Endodermal cell (in vitro differentiated cells): ENCODE measurements at regions not wholly inside any gene's neighbourhood (a gene's known extent, or its start where the extent isn't known, plus 50 kb on each side); places are given as distances from the start of the nearest gene placed in this dataset.

ENCODE experiments used
- DNase-seq: peaks from one replicate; pipeline ENCODE4 v3.0.0-alpha.2; 2017
- H3K27ac ChIP-seq: 2 replicates; pipeline ENCODE4 v1.5.1; 2013; ENCODE audit warnings: mild to moderate bottlenecking, low read depth, low read length, moderate library complexity
- H3K27me3 ChIP-seq: 2 replicates; pipeline ENCODE4 v1.6.1; 2013; ENCODE audit warnings: mild to moderate bottlenecking, low read length, moderate library complexity; ENCODE audit not compliant: insufficient read depth, control insufficient read depth, poor library complexity, severe bottlenecking
- H3K36me3 ChIP-seq: 2 replicates; pipeline ENCODE4 v1.7.0; 2013; ENCODE audit warnings: mild to moderate bottlenecking, low read length, moderate library complexity; ENCODE audit not compliant: control insufficient read depth, insufficient read depth
- H3K4me1 ChIP-seq: one replicate; pipeline ENCODE4 v1.7.0; 2013; ENCODE audit warnings: low read length; ENCODE audit not compliant: control insufficient read depth, insufficient read depth
- H3K4me3 ChIP-seq: 2 replicates; pipeline ENCODE4 v1.5.1; 2013; ENCODE audit warnings: mild to moderate bottlenecking, low read length, moderate library complexity
- H3K9ac ChIP-seq: 2 replicates; pipeline ENCODE4 v1.6.1; 2013; ENCODE audit warnings: mild to moderate bottlenecking, low read length, moderate library complexity; ENCODE audit not compliant: poor library complexity, severe bottlenecking; ENCODE audit errors: extremely low read depth
- H3K9me3 ChIP-seq: 2 replicates; pipeline ENCODE4 v1.6.1; 2013; ENCODE audit warnings: mild to moderate bottlenecking, low read length, moderate library complexity; ENCODE audit not compliant: control insufficient read depth
- H3K27ac Mint-ChIP-seq: 2 replicates; pipeline ENCODE4 v1.8.0; 2020; ENCODE audit warnings: mixed read lengths
- H3K27me3 Mint-ChIP-seq: 2 replicates; pipeline ENCODE4 v1.8.0; 2021; ENCODE audit warnings: mild to moderate bottlenecking, mixed read lengths; ENCODE audit not compliant: insufficient read depth
- H3K36me3 Mint-ChIP-seq: 2 replicates; pipeline ENCODE4 v1.8.0; 2020; ENCODE audit warnings: low read depth, mixed read lengths
- H3K4me1 Mint-ChIP-seq: 2 replicates; pipeline ENCODE4 v1.8.0; 2020; ENCODE audit warnings: mixed read lengths
- H3K4me3 Mint-ChIP-seq: 2 replicates; pipeline ENCODE4 v1.8.0; 2020; ENCODE audit warnings: mild to moderate bottlenecking, moderate library complexity, mixed read lengths
- H3K9me3 Mint-ChIP-seq: 2 replicates; pipeline ENCODE4 v1.8.0; 2020; ENCODE audit warnings: mild to moderate bottlenecking, mixed read lengths
- CTCF ChIP-seq: fragments of 200-600 bp; sonication (generic); conservative IDR thresholded peaks from 2 replicates; pipeline ENCODE4 v1.5.0; 2021; ENCODE audit warnings: antibody characterized with exemption, mild to moderate bottlenecking
- WGBS, 2 experiments: methylation state at CpG; one replicate each; pipeline versions ENCODE4 v1.1.5 to v1.1.7; 2013; ENCODE audit warnings: missing lambda C conversion rate in 2 of 2, mixed read lengths in 1 of 2; ENCODE audit not compliant: insufficient coverage in 1 of 2, insufficient read length in 1 of 2; 5-methylcytosine and 5-hydroxymethylcytosine counted together

GRCh38 chr15:96887730-96888129 lies 557.2 kb downstream of the NR2F2 start:
- Histone ChIP-seq H3K9ac (no peak overlapping the region), H3K27ac (no peak overlapping the region), H3K4me1 (peaks cover 3% of the 10 kb centered on the region), H3K27me3 (no peaks in the 10 kb centered on the region), H3K9me3 (no peaks in the 10 kb centered on the region), H3K4me3 (no peak overlapping the region), H3K36me3 (no peaks in the 10 kb centered on the region)
- Mint-ChIP-seq H3K9me3 (no peaks in the 10 kb centered on the region), H3K36me3 (no peaks in the 10 kb centered on the region), H3K27ac (no peak overlapping the region), H3K27me3 (no peaks in the 10 kb centered on the region), H3K4me3 (no peak overlapping the region), H3K4me1 (peaks cover 26% of the 10 kb centered on the region)
- no peak for DNase-seq
- TF ChIP-seq CTCF: no peak
- WGBS, 2 experiments: 89% methylated on average over 1 of the region's 1 CpG; no CpG with 5 or more reads in 1 of the 2 experiments

- Mint-ChIP-seq H3K27me3 (no peaks in the 10 kb centered on the region), H3K4me1 (peaks cover 28% of the 10 kb centered on the region), H3K4me3 (no peak overlapping the region), H3K9me3 (no peaks in the 10 kb centered on the region), H3K27ac (no peak overlapping the region), H3K36me3 (no peaks in the 10 kb centered on the region)
- Histone ChIP-seq H3K36me3 (no peaks in the 10 kb centered on the region), H3K27ac (no peak overlapping the region), H3K9me3 (no peaks in the 10 kb centered on the region), H3K9ac (no peak overlapping the region), H3K4me3 (no peak overlapping the region), H3K4me1 (peaks cover 3% of the 10 kb centered on the region), H3K27me3 (no peaks in the 10 kb centered on the region)
- no peak for TF ChIP-seq CTCF
- 80 to 100% methylated on average over 1 of the region's 1 CpG for WGBS, 2 experiments
- no peak for DNase-seq
These were observed 558.3 kb downstream of the NR2F2 start for GRCh38 chr15:96888764-96889163.

GRCh38 chr15:96889734-96890480 lies 559.4 kb downstream of the NR2F2 start:
- Mint-ChIP-seq H3K27me3 (no peaks in the 10 kb centered on the region), H3K4me1 (peaks cover 24% of the 10 kb centered on the region), H3K27ac (no peak overlapping the region), H3K36me3 (no peaks in the 10 kb centered on the region), H3K9me3 (no peaks in the 10 kb centered on the region), H3K4me3 (no peak overlapping the region)
- no peaks in the 10 kb centered on the region for H3K36me3 ChIP-seq
- no peaks in the 10 kb centered on the region for H3K9me3 ChIP-seq
- H3K4me1 ChIP-seq: peaks cover 3% of the 10 kb centered on the region
- 91% methylated on average over 4 of the region's 6 CpGs; no CpG with 5 or more reads in 1 of the 2 experiments for WGBS, 2 experiments
- no peaks in the 10 kb centered on the region for H3K27me3 ChIP-seq
- no peak overlapping the region for H3K27ac ChIP-seq
- no peak for TF ChIP-seq CTCF
- H3K9ac ChIP-seq: no peak overlapping the region
- no peak for DNase-seq
- H3K4me3 ChIP-seq: no peak overlapping the region
